Frontal cortex (tissue), 3 donors: ENCODE measurements at regions not wholly inside any gene's neighbourhood (a gene's known extent, or its start where the extent isn't known, plus 50 kb on each side); places are given as distances from the start of the nearest gene placed in this dataset.

ENCODE experiments used
- DNase-seq, 2 donors: peaks; one replicate each; pipeline ENCODE4 v3.0.0; 2012; ENCODE audit warnings: low spot score in 2 of 2
- FAIRE-seq: peaks from 2 replicates; lab custom pipeline; 2012; peaks lifted over from hg19 to GRCh38; lab: Jason Lieb, UNC
- donor health status: control.
- donor health status: control.
- donor health status: control.

DNA sequence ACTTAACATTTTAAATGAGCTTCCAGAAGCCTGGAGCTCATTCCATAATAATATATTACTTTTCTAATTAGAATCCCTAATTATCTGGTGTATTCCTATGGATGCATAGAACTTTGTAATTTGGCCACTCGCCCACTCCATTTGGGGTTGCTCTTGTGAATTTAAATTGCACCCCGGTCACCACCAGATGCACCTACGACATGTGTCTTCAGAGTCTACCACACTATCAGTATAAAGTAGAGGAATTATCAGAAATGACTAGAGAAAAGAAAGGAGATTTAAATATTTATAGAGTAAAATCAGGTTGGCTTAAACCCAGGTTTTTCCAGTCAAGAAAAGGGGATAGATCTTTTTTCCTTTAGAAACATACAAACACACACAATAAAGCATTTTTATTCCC, 145.8 kb upstream of the DCN start:
- no peak for FAIRE-seq
- no peak for DNase-seq

DNA sequence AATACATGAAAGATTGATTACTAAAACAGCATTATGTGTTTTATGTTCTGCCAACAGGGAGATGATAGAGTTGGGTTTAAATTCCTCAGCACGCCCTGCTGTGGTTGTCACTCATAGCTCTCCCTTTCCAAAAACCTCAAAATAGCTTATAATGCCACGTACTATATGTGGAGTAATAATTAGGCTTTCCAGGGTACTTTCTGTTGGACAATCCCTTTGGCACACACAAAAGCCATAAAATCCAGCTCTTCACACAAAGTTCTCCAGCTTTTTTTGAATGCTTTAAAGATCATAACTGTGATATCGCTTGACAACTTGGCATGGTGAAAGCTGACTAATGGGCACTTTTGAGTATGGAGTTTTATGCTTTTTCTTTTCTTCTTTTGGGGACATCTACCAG, 145.3 kb upstream of the DCN start:
- FAIRE-seq (no peak), DNase-seq (no peak)

DNA sequence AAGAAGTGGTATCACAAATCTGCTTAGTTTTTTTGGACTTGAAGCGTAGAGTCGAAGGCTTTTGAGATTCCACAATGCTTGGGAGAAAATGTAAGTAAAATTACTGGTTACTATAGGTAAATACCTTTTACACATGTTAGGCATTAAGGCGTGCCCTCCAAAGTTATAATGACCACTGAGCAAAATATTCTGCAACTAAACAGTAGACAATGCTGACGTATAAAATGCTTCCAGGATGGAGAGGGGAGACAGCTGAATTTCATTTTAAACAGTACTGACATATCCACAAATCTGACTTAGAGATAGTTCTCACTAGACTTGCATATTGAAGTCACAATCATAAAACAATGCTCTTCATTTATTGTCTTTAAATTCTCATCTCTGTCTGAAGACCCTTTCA, 144.5 kb upstream of the DCN start:
- FAIRE-seq (no peak), DNase-seq (no peak)

DNA sequence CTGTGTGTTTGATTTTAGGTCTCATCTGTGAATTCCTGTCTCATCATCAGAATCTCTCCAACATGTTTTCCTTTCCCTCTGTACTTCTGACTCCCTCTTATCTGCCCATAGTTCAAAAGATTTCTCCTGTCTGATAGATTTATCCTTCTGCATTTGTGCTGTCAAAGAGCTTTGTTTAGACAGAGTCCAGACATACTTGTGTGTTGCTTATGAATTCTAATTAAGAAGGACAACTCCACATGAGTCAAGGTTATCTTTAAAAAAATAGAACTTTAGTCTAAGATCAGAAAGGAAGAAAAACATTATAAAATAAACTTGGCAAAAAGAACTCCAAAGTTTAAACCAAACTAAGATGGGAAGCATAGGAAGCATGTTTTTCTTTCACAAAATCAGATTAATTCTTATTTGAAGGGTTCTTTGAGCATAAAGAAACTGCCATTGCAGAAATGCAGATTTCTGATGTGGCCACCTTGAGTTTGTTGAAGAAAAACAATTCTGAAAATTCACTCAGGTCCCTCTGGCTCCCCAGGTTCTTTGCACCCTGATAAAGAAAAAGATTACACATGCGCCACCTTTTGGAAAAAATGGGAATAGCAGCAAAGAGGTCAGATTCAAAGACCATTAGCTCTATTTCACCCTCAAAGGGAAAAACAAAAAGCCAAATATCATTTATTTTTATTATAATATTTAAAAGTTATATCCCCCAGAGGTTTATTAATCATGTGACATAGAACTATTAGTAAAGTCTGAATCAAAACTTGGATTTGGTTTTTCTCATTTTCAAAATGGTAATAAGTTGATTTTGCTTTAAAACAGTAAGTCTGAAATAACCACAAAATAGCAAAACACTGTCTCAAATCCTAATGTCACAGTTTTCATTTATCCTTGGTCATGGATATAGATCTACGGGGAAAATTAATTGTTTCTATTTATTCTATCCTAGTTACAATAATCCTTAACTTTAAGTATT, 143.7 kb upstream of the DCN start:
- peak; percentile 70 for FAIRE-seq
- peak in 1 of 2 donors; percentile 3 for DNase-seq

DNA sequence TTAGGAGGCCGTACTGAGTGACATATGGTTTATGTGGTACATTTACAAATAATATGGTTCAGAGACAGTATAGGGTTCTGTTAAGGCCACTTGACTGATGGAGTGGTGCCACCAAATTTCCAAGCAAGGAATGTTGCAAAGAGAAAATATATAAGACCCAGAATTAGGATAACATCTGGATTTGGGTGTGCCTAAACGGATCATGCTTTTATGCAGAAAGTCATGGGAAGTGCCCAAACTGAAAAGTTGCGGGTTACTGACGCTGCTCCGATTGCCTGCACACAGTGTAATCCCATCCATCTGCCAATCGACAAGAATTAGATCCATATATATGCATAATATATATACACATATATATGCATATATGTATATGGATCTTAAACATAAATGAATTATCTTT, 138.4 kb upstream of the DCN start:
- FAIRE-seq (no peak), DNase-seq (no peak)

DNA sequence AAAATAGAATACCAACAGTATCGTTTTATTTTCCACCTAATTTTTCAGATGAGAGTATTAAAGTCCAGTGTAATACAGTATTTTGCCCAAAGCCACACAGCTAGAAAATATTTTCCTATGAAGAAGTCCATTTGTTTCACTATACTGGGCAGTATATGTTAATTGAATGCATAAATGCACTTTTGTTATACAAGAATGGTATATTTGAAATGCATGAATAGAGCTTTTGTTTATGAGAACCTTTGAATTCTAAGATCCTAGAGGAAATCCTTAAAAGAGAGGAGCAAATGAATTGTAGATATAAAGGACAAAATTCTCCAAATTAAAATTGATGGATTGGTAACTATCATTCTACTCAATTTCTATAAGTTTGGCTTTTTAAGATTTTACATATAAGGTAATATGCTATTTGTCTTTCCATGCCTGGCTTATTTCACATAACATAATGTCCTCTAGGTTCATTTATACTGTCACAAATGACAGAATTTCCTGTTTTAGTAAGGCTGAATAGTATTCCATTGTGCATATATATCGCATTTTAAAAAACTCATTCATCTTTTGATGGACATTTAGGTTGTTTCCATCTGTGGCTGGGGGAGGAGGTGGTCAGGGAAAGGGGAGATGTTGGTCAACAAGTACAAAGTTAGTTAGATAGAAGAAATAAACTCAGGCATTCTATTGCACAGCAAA, 136.6 kb upstream of the DCN start:
- DNase-seq: no peak
- FAIRE-seq: no peak

DNA sequence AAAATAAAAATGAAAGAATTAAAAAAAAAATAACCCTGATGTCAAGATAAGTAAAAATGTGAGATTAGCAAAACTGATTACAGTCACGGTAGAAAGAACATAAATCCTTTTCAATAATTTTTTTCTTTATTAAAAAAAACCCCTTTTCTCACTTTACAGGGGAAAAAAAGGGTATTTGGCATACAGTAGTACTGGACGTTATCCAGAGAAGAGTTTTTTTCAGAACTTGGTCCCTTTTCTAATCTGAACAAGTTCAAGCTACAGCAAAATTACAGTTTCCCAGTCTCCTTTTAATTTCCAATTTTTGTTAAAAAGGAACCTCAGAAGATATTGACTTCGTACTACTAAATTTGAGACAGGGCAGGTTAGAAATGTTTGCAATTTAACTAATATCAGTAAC, 134.7 kb upstream of the DCN start:
- FAIRE-seq (no peak), DNase-seq (no peak)

DNA sequence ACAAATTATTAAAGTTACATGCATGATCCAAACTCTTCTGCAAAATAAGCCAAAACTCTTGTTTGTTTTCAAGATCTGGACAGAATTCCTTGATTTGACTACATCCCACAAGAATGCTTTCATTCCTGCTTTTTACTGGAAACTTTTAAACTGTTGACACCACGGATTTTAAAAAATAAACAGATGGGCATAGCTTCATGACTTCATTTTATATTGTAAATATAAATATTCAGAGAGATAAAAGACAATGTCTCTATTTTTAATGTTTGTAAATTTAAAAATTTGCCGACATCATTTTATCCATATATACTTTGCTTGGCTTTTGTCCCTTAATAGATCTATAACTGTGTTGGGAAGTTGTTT, 134.3 kb upstream of the DCN start:
- peak; percentile 72 for FAIRE-seq
- no peak for DNase-seq

DNA sequence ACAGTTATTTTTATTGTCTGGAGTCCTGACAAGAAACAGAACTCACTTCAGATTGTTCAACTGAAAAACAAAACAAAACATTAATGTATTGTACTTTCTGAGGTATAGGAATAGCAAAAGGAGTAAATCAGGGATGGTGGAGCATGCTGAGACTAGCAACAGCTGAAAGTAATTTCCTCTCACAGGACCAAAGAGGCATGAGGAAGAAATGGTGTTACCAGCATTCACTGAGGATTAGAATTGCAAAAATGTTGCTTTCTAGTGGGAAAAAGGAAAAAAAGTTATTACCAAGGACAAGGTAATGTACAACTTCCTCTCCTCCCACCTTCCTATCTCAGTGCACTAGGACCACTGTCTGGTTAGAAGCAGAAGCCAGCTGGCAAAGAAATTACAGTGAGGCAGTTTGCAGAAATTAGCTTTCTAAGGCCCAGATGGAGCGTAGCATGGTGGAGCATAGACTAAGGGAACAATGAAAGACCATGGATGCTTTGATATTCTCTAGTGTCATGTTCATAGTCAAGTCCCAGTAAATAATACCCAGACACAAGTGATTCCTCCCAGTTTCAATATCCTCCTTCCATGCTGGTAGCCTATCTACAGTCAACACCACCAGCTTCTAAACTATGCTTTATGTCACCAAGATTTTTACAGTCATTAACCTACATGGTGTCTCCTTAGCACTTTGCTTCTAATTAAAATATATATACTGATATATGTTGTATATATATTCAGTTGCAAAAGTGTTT, 133.7 kb upstream of the DCN start:
- FAIRE-seq (no peak), DNase-seq (no peak)

DNA sequence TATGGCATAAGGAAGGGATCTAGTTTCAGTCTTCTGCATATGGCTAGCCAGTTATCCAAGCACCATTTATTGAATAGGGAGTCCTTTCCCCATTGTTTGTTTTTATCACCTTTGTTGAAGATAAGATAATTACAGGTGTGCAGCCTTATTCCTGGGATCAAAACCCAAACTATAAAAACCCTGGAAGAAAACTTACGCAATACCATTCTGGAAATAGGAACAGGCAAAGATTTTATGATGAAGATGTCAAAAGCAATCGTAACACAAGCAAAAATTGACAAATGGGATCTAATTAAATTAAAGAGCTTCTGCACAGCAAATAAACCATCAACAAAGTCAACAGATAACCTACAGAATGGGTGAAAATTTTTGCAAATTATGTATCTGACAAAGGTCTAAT, 128.5 kb upstream of the DCN start:
- no peak for DNase-seq

DNA sequence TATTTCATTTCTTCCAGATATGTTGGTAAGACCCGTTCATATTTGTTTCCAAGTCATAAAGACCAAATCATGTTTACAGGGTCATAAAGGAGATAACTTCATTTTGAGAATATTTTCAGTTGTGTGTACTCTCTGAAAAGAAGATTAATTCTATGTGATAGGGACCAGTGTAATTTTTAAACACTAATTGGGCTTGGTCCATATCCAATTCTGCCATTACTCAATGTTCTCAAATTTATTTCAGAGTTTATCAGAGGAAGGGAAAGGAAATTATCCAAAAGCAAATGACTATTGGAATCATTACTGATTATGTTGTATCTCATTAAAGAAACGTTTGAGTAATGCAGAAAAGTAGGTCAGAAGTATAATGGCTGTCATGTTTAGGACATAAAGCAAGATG, 126.8 kb upstream of the DCN start:
- FAIRE-seq (no peak), DNase-seq (no peak)

More for the DNA sequence above, 128.5 kb upstream of the DCN start:
- no peak for FAIRE-seq

DNA sequence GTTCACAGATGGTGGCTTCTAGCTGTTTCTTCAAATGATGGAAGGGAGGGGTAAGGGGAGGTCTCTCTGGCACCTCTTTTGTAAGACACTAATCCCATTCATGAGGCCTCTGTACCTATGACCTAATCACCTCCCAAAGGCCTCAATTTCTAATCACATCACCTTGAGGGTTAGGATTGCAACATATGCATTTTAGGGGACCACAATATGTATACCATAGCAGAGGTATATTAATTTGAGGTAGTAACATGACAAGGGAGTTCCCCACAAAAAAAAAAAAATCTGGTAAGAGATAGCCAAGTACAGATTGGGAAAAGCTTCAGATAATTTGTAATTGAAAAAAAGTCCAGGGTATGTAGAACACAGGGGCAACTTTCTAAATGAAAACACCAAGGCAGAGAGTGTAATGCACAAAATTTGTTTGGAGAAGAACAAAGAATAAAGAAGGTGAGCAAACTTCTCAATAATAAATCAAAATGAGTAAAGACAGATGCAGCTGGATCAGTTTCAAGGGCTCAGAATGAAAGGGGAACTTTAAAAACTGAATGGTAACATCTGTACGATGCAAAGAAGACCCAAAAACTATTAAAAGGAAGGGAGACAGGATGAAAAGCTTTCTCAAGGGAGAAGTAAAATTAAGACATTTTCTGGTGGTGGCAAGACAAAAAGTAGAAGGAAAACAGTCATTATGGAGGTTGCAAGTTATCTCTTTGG, 125.5 kb upstream of the DCN start:
- FAIRE-seq (no peak), DNase-seq (no peak)

DNA sequence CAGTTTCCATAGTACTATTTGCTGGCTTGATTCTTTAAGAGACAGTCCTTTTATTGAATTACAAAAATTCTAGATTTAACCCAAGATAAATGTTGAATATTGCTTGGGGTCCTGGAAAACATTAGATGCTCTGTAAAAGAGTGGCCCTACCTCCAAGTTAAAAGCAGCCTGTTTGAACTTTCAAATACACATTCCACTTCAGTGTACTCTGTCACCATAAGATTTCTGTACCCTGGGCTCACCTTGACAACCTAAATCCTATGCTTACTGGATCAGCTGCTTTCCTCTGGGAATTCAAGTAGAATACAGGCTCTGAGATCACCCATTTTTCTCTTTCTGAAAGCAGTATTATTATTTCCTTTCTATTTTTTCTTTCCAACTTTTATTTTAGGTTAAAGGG, 107.7 kb upstream of the DCN start:
- FAIRE-seq (no peak), DNase-seq (no peak)

DNA sequence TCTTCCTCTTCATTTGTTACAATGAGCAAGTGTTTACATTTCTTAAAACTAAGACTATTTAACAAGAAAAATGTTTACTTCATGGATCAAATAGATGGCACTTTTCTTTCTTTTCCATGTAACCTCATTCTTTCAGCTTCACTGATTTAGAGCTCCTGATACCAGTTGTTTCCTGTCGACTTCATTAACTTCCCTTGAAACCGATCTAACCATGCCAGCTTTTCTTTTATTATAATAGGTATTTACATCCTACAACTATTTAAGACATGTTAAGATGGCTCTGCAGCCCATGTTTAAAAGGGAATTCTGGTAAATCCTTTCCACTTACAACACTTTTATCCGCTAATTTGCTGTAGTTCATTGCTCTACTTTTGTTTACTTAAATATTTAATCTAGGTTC, 107.3 kb upstream of the DCN start:
- DNase-seq (no peak), FAIRE-seq (no peak)

DNA sequence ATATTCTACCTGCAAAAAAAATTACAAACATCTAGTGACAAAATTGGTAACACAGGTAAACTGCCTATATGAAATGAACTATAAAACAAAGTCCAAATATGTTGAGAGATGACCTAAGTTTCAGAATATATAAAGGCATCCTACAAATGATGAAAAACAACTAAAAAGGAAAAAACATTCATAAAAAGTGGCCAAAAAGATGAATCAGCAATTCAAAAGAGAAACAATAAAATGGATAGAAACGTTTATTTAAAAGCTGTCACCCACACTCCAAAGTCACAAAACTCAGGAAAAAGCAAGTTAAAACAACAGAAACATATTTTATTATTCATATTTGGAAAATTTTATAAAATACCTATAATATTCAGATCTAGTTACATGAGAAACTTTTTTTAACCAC, 106.5 kb upstream of the DCN start:
- no peak for FAIRE-seq
- no peak for DNase-seq

DNA sequence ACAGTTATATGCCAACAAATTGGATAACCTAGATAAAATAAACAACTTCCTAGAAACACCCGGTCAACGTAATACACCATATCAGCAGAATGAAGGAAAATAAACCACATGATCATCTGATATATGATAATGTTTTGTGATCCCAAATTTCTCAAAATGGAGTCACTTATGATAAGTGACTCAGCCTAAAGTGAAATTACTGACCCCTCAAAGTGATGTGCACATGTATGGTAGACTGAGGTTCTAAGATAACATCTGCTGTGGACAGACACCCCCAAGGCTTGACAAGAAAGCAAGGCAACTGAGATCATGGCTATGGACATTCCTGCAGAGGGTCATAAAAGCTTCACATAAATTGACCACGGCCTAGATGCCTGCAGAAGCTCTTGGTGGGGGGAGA, 105.1 kb upstream of the DCN start:
- no peak for FAIRE-seq
- no peak for DNase-seq

DNA sequence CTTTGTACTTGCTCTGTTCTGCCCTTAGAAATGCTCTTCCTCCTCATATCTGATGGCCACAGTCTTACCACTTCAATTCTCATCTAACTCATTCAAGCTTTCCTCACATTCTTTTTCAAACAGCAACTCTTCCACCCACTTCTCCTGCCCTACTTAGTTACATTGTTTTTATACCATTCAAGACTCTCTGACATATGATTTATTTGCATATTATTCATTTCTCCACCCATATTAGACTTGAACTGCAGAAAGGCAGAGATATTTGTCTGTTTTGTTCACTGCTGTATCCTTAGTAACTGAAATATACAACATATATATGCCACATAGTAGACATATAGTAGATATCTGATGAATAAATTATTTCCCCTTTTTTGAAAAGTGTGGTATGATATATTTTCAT, 95.5 kb upstream of the DCN start:
- FAIRE-seq (no peak), DNase-seq (no peak)

DNA sequence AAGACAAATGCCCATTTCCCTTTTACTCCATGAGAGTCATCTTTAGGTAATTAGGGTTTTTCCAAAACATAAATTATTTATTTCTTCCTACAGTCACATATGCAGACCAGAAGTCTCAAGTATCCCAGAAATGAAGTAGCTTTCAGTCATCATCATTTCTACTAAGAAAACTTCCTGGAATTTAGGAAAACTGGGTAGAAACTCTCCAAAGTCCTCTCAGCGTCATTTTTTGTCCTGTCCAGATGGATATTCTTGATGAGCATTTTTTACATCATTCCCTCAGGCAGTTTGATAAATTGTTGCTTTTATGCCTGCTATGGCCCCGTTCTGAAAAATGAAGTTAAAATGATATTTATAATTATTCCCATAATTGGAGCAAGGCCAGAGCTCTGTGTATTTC, 93.9 kb upstream of the DCN start:
- DNase-seq (no peak), FAIRE-seq (no peak)

DNA sequence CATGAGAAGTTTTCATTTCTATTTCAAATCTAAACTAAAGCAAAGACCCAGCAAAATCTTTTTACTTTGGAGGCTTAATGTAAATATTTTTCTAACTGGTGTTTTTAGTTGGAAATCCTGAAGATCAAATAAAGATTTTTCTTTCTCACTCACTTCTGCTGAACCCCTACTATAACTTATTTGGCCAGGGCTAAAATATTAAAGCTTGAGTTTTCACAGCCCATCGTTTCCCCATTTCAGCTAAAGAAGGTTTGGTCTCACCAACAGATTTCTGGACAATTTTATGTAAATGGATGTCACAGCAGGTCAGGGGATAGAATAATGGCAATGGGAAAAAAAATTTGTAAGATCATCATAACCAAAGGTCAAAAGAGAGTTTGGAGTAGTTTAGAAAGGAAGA, 92.7 kb upstream of the DCN start:
- DNase-seq (no peak), FAIRE-seq (no peak)

DNA sequence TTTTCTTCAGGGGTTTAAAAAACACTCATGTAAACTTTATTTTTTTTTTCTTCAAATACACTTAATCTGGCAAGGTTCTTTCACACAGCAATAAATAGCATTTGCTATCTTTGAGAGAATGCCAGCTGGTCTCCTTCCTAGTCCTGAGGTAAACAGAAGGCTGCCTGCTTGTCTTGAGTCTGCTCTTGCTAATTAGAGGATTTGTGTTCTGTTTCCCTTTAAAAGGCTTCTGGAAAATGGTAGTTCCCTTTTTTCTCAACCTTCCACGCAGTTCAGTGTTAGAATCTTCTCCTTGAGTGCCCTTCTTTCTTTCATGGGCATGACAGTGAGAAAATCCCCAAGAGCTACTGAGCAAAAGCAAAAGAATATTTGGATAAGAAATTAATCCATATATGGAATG, 92.3 kb upstream of the DCN start:
- DNase-seq (peak in 1 of 2 donors; percentile 7), FAIRE-seq (no peak)
